Psoas muscle (tissue), 7 donors: ENCODE measurements at regions not wholly inside any gene's neighbourhood (a gene's known extent, or its start where the extent isn't known, plus 50 kb on each side); places are given as distances from the start of the nearest gene placed in this dataset.

Source experiments
- ATAC-seq, 4 donors: fragments of 200-7000 bp; cut with Tn5 transposase; one replicate each; pipeline ENCODE4 v1.9.1; 2020; ENCODE audit warnings: moderate library complexity in 3 of 4, mild to moderate bottlenecking in 2 of 4
- DNase-seq, 2 donors: peaks; one replicate each; pipeline ENCODE4 v3.0.0-alpha.2; 2020
- H3K27ac ChIP-seq: fragments of 200-600 bp; one replicate; pipeline ENCODE4 v1.8.0; 2022
- H3K27me3 ChIP-seq, 3 donors: fragments of 200-600 bp in 1 of 3; one replicate each; pipeline versions ENCODE4 v1.6.1 to v1.8.0; 2013 to 2022; ENCODE audit warnings: low read length in 2 of 3, mild to moderate bottlenecking in 2 of 3, moderate library complexity in 1 of 3; ENCODE audit not compliant: insufficient read depth in 3 of 3
- H3K36me3 ChIP-seq, 2 donors: fragments of 200-600 bp in 1 of 2; one replicate each; pipeline versions ENCODE4 v1.6.1 to v1.8.0; 2013 to 2022; ENCODE audit warnings: low read depth in 1 of 2, mild to moderate bottlenecking in 1 of 2, moderate library complexity in 1 of 2; ENCODE audit not compliant: insufficient read depth in 1 of 2
- H3K4me1 ChIP-seq: fragments of 200-600 bp; one replicate; pipeline ENCODE4 v1.8.0; 2022
- H3K4me3 ChIP-seq: fragments of 200-600 bp; one replicate; pipeline ENCODE4 v1.8.0; 2022; ENCODE audit warnings: mild to moderate bottlenecking
- H3K9me3 ChIP-seq: fragments of 200-600 bp; one replicate; pipeline ENCODE4 v1.8.0; 2022
- WGBS, 3 donors: extraction: QIAGEN DNeasy Blood & Tissue Kit; methylation state at CpG; one replicate each; pipeline versions ENCODE4 v1.1.6 to v1.1.7; 2013; 5-methylcytosine and 5-hydroxymethylcytosine counted together
- intact Hi-C, 2 donors: fragments of 100-400 bp; cut with DNase I; formaldehyde crosslinking; loops; one replicate each; pipeline versions ENCODE4 v1.11.0 to v1.14.2; 2022
- TF ChIP-seq, protein P1 (sequence below): fragments of 200-600 bp; IDR thresholded peaks from one replicate; pipeline ENCODE4 v1.8.0; 2022; ENCODE audit warnings: antibody characterized with exemption
- donor health status: healthy with polysubstance abuse.
- donor health status: DM: no; HTN: no; CAD: no; lungs with moderate emphysema.
- donor health status: Bipolar disorder and iron deficiency.
- donor health status: healthy.
- donor health status: DM: yes; HTN: yes; CAD: no.
- donor health status: DM: no; HTN: no; CAD: no.
- donor health status: DM: yes; HTN: yes; CAD: no.

DNA sequence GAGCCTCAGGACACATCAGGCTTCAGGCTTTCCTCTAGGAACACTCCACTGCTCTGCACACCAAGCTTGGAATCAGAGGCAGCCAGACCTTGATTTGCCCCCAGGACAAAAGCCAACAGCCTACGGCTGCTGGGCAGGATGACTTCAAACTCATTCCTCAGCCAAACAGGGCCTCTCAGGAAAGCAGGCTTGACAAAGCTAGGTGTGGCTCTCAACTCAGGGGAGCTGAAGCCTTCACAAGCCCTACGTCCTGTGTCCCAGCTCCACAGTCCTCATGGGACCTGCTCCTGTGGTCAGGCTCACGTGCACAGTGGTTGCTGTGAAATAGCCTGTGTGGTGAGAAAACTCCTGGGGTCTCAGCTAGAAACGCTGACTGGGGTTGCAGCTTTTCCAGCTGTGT is 398.9 kb upstream of the ZNF507 start:
- Histone ChIP-seq H3K4me1 (no peaks in the 10 kb centered on the region), H3K36me3 (no peaks in the 10 kb centered on the region), H3K27me3 (peaks cover 0 to 2% (median 0%) of the 10 kb centered on the region in 3 donors), H3K27ac (no peak overlapping the region), H3K9me3 (no peaks in the 10 kb centered on the region), H3K4me3 (no peak overlapping the region)
- intact Hi-C loops, result no loop called here
- 30 to 50% (median 32%) methylated on average over 4 of the region's 4 CpGs for WGBS, 3 donors
- DNase-seq, result no peak
- ATAC-seq, result no peak
- TF ChIP-seq, protein P1, sequence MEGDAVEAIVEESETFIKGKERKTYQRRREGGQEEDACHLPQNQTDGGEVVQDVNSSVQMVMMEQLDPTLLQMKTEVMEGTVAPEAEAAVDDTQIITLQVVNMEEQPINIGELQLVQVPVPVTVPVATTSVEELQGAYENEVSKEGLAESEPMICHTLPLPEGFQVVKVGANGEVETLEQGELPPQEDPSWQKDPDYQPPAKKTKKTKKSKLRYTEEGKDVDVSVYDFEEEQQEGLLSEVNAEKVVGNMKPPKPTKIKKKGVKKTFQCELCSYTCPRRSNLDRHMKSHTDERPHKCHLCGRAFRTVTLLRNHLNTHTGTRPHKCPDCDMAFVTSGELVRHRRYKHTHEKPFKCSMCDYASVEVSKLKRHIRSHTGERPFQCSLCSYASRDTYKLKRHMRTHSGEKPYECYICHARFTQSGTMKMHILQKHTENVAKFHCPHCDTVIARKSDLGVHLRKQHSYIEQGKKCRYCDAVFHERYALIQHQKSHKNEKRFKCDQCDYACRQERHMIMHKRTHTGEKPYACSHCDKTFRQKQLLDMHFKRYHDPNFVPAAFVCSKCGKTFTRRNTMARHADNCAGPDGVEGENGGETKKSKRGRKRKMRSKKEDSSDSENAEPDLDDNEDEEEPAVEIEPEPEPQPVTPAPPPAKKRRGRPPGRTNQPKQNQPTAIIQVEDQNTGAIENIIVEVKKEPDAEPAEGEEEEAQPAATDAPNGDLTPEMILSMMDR, result no peak

DNA sequence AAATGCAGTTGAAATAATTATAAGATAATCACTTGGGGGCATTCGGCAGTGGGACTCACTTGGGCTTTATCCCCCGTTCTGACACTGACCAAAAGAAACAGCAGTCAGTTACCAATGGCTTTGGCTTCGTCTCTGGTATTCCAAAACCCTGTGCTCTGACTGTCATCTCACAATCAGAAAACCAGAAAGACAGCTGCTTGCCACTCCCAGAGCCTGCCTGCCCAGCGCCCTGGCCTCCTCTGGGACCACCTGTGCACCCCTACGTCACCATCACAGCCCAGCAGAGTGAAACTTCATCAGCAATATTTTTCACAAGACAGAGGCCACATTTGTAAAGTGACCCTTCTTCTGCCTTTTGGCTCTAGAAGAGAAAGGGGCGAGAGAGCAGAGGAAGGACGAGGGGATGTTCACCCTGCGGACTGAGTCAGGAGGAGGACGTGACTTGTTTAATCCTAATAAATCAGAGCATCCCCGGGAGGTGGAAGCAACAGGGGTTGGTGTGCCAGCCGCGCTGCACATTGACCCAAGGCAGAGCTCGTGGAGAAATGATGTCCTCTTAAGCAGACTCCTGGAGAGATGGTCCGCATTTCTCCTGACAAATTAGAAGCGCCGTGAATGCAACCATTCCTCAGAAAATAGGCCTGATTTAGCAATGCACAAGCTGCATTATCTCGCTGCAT is 397.8 kb upstream of the ZNF507 start:
- Histone ChIP-seq H3K9me3 (no peaks in the 10 kb centered on the region), H3K4me1 (no peaks in the 10 kb centered on the region), H3K27me3 (peaks cover 0 to 2% (median 0%) of the 10 kb centered on the region in 3 donors), H3K36me3 (no peaks in the 10 kb centered on the region), H3K4me3 (no peak overlapping the region), H3K27ac (no peak overlapping the region)
- DNase-seq (no peak), ATAC-seq (no peak)
- TF ChIP-seq, protein P1, result no peak
- intact Hi-C loops, result no loop called here
- 52 to 70% (median 56%) methylated on average over 17 of the region's 17 CpGs for WGBS, 3 donors

DNA sequence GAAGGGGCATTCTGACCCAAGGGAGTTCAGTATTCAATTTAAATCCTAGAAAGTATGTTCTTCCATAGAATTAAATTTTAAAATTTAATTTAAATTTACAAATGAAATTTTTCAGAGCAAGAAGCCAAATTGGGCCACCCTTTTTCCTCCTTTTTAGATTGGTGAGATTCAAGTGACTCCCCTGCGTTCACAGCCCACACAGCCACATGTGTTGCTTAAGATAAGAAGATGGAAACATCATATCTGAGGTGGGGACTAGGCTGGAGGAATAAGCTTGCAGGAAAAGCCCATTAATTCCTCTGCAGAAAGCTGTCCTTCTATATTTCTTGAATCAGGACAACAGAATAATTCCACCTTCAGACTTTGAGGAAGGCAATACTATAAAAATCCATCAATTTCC is 392.7 kb upstream of the ZNF507 start:
- H3K36me3 ChIP-seq, result no peaks in the 10 kb centered on the region
- WGBS, 3 donors, result 90 to 100% (median 96%) methylated on average over 1 of the region's 1 CpG
- intact Hi-C loops, result no loop called here
- no peak for DNase-seq
- TF ChIP-seq, protein P1, result no peak
- H3K4me3 ChIP-seq, result no peak overlapping the region
- H3K27ac ChIP-seq, result no peak overlapping the region
- peaks cover 0 to 1% (median 0%) of the 10 kb centered on the region in 3 donors for H3K27me3 ChIP-seq
- no peaks in the 10 kb centered on the region for H3K9me3 ChIP-seq
- ATAC-seq, result no peak
- H3K4me1 ChIP-seq, result no peaks in the 10 kb centered on the region

DNA sequence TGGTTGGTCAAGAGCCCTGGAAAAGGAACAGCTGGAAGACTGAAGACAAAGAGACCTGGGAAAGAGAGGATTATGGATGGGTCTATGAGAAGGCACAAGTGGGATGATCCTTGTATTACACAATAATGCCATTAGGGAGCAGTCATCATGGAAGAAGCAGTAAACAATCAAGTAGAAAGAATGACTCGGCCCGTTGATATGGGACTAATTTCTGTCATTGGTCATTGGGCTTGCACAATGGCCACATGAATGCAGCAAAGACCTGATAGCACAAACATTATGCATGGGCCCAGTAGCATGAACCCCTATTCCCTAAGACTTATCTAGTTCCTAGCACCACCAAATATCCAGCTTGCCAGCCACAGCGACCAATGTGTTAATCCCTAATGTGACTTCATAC is 390.3 kb upstream of the ZNF507 start:
- WGBS, 3 donors, result 79 to 93% (median 81%) methylated on average over 3 of the region's 3 CpGs
- TF ChIP-seq, protein P1, result no peak
- no peak overlapping the region for H3K4me3 ChIP-seq
- H3K27ac ChIP-seq, result no peak overlapping the region
- ATAC-seq (no peak), DNase-seq (no peak)
- H3K36me3 ChIP-seq, result no peaks in the 10 kb centered on the region
- H3K4me1 ChIP-seq, result no peaks in the 10 kb centered on the region
- no peaks in the 10 kb centered on the region for H3K9me3 ChIP-seq
- intact Hi-C loops, result no loop called here
- peaks cover 0 to 2% (median 0%) of the 10 kb centered on the region in 3 donors for H3K27me3 ChIP-seq

DNA sequence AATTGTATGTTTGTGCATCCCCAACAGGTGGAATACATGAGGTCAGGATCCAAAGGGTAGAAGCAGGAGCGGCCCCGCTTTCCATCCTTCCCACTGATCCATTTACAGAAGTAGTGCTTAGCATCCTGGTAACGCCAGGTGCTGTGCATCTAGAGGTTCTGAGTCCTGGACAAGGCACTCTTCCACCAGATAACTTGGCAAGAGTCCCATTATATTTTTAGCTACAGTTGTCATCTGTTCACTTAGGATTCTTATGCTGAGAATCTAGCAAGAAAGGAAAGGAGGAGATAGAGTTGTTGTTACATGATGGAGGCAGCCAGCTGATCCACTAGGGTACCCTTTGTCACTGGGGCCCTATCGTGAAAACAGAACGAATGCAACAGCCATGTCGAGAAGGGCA is 389.5 kb upstream of the ZNF507 start:
- Histone ChIP-seq H3K9me3 (no peaks in the 10 kb centered on the region), H3K27ac (no peak overlapping the region), H3K27me3 (peaks cover 0 to 3% (median 0%) of the 10 kb centered on the region in 3 donors), H3K4me1 (no peaks in the 10 kb centered on the region), H3K36me3 (no peaks in the 10 kb centered on the region), H3K4me3 (no peak overlapping the region)
- intact Hi-C loops, result no loop called here
- TF ChIP-seq, protein P1, result no peak
- DNase-seq (no peak), ATAC-seq (no peak)
- 69 to 82% (median 70%) methylated on average over 6 of the region's 6 CpGs for WGBS, 3 donors
